Skeletal muscle satellite cell (primary cell): ENCODE measurements at regions not wholly inside any gene's neighbourhood (a gene's known extent, or its start where the extent isn't known, plus 50 kb on each side); places are given as distances from the start of the nearest gene placed in this dataset.

Source experiments
- H3K27me3 ChIP-seq: 2 replicates; pipeline ENCODE4 v1.7.0; 2013; ENCODE audit warnings: low read length; ENCODE audit not compliant: control insufficient read depth, insufficient read depth
- H3K36me3 ChIP-seq: 2 replicates; pipeline ENCODE4 v1.7.0; 2013; ENCODE audit warnings: mild to moderate bottlenecking, control low read depth, low read length; ENCODE audit not compliant: insufficient read depth
- H3K4me1 ChIP-seq: 2 replicates; pipeline ENCODE4 v1.7.0; 2013; ENCODE audit warnings: low read length; ENCODE audit not compliant: control insufficient read depth, insufficient read depth
- H3K4me2 ChIP-seq: 2 replicates; pipeline ENCODE4 v1.7.0; 2013; ENCODE audit warnings: mild to moderate bottlenecking, low read length
- H3K4me3 ChIP-seq: 2 replicates; pipeline ENCODE4 v1.7.0; 2013; ENCODE audit warnings: low read length
- H3K9ac ChIP-seq: 2 replicates; pipeline ENCODE4 v1.7.0; 2013; ENCODE audit warnings: mild to moderate bottlenecking, low read depth, low read length, moderate library complexity
- H3K9me3 ChIP-seq: replicated peaks from 2 replicates; pipeline ENCODE4 v1.7.0; 2013; ENCODE audit warnings: mild to moderate bottlenecking, control low read depth, low read length

DNA sequence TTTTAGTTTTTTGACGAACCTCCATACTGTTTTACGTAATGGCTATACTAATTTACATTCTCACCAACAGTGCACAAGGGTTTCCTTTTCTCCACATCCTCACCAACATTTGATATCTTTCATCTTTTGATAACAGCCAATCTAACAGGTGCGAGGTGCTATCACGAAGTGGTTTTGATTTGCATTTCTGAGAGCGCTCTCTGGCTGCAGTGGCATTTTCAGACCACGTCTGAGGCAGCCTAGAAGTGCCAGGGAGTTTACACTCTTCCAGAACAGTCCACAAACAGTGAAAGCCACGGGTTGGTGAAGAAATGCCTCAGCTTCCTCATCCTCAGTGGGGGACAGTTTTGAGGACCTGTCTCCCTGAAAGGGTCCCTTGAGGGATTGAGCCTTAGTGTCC lies 471.0 kb downstream of the BCOR start:
- peaks cover 24% of the 10 kb centered on the region for H3K27me3 ChIP-seq

DNA sequence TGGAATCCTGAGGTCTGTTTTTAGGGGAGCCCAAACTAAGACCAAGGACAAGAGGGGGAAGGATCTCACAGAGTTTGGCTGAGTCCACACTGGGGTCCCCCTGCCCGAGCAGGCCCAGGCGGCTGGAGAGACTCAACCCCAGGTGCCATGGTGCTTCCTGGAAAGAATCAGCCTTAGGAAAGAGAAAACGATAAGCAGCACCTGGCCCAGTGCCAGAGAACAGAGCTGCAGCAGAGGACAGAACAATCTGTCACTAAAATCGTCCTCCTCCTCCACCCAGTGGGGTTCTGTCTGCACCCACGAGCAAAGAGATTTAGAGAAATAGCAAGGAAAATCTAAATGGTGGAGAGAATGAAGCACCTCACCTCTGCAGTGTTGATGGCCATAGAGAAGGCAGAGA lies 470.5 kb downstream of the BCOR start:
- no peaks in the 10 kb centered on the region for H3K9me3 ChIP-seq
- H3K27me3 ChIP-seq, result peaks cover 24% of the 10 kb centered on the region
- H3K4me1 ChIP-seq, result no peaks in the 10 kb centered on the region
- no peak overlapping the region for H3K4me2 ChIP-seq
- no peak overlapping the region for H3K4me3 ChIP-seq
- H3K9ac ChIP-seq, result no peak overlapping the region
- H3K36me3 ChIP-seq, result no peaks in the 10 kb centered on the region

More for the DNA sequence above, 471.0 kb downstream of the BCOR start:
- Histone ChIP-seq H3K4me3 (no peak overlapping the region), H3K36me3 (no peaks in the 10 kb centered on the region), H3K9me3 (no peaks in the 10 kb centered on the region), H3K4me2 (no peak overlapping the region), H3K9ac (no peak overlapping the region), H3K4me1 (no peaks in the 10 kb centered on the region)

DNA sequence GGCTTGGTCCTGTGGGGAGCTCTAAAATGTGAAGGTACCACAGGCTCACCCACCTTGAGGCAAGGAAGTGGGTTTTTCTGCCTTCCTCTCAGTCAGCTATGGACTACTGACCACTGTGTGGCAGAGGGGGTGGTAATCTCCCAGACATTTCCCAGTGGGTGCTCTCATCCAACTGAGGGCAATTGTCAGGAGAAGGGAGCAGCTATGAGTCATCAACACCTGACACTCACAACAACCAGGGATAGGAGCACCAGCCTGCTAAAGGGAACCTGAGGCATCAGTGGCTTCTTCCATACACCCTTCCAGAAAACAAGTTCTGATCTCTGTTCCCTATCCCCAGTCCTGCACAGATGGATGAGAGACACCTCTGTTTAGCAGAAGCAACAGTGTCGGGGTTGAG lies 468.8 kb downstream of the BCOR start:
- Histone ChIP-seq H3K27me3 (peaks cover 14% of the 10 kb centered on the region), H3K9ac (no peak overlapping the region), H3K36me3 (no peaks in the 10 kb centered on the region), H3K4me3 (no peak overlapping the region), H3K9me3 (no peaks in the 10 kb centered on the region), H3K4me1 (no peaks in the 10 kb centered on the region), H3K4me2 (no peak overlapping the region)

DNA sequence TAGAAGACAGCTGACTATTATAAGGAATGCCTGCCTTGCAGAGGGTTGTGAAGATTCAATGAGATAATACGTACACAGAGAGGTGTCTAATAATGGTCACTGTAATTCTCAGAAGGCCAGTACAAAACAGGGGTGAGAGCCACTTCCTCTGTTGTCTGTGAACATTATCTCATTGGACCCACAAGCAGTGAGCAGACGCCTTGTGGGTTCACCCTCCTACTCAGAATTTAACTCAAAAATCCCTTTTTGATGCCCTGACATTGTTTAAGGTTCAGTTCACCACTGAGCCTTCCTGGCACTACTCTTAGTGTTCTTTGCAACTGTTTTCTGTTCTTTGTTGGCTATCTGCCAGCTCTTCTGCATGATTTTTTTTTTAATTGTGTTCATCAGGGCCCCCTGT lies 467.4 kb downstream of the BCOR start:
- Histone ChIP-seq H3K27me3 (peaks cover 14% of the 10 kb centered on the region), H3K36me3 (no peaks in the 10 kb centered on the region), H3K9ac (no peak overlapping the region), H3K4me2 (no peak overlapping the region), H3K4me3 (no peak overlapping the region), H3K9me3 (no peaks in the 10 kb centered on the region), H3K4me1 (no peaks in the 10 kb centered on the region)

DNA sequence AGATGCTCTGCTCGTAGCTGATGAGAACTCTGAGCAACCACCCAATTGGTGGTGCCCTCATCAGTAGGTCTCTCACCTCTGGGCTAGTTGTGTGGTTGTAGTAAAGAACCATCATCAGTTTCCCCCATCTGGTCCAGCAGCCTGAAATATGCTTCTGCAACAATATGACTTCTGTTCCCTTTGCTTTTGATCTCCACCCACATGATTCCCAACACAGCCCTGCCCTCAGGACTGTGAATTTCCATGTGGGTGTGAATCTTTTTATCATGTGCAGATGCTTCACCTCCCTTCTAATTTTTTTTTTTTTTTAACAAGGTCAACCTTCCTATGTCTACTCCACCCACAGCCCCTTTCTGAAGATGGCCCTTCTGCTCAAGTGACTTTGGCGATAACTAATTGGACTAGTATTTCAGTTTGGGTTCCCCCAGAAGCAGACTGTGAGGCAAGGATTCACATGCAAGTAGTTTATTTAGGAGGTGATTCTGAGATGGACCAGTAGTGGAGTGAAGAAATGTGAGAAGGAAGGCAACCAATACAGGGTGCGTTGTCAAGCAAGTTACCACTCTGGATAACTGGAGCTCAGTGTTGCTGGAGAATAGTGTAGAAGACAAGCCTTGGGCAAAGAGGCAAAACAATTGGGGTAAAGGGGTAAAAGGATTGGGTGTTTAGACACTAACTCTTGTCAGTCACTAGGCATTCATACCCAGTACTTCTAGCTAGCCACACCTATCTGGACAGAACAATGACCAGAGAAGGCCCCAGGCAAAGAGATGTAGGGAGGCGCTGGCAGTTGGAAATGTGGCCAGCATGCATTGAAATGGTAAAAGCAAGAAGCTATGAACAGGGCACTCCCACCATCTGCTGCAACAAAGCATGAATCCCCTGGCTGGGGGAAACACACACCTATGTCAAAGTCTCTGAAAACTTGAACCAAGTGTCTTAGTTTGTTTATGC lies 466.2 kb downstream of the BCOR start:
- no peak overlapping the region for H3K9ac ChIP-seq

DNA sequence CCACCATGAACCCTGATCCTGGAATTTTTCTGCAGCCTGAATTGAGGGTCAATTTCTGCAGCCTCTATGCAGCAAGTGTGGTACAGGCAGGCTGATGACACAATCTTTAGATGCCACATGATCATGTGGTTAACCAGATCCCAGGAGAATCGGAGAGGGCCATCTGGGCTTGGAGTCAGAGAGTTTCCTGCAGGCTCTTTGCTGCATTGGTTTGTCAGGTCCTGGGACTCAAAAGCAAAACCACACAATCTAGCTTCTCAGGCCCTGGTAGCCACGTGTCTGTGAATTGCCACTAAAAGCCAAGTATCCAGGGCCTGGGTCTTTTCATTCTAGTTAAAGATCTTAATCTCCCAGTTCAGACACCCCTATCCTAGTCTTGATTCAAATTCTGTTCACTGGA lies 464.5 kb downstream of the BCOR start:
- Histone ChIP-seq H3K9ac (no peak overlapping the region), H3K36me3 (no peaks in the 10 kb centered on the region), H3K4me2 (no peak overlapping the region), H3K4me1 (no peaks in the 10 kb centered on the region), H3K4me3 (no peak overlapping the region), H3K27me3 (peaks cover 23% of the 10 kb centered on the region), H3K9me3 (no peaks in the 10 kb centered on the region)

More for the DNA sequence above, 466.2 kb downstream of the BCOR start:
- H3K27me3 ChIP-seq, result peaks cover 18% of the 10 kb centered on the region
- H3K4me1 ChIP-seq, result no peaks in the 10 kb centered on the region
- H3K4me3 ChIP-seq, result no peak overlapping the region
- H3K36me3 ChIP-seq, result no peaks in the 10 kb centered on the region
- H3K9me3 ChIP-seq, result no peaks in the 10 kb centered on the region
- no peak overlapping the region for H3K4me2 ChIP-seq

DNA sequence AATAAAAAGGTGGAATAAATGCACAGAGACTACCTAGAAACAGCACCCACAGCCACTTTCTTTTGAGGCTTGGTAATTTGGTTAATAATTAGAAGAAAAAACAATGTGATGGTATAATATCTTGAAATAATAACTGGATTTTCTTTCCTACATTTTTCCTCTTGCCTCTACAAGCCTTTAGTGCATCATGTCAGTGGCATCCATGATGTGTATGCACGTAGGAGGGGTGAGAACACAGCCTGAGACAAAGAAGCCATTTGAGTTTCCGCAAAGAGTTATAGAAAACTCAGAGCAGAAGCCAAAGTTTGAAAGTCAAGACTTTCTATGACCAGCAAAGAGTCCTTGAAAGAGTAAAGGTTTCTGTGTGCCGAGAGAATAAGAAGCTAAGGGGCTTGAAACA lies 461.3 kb downstream of the BCOR start:
- Histone ChIP-seq H3K36me3 (no peaks in the 10 kb centered on the region), H3K27me3 (peaks cover 21% of the 10 kb centered on the region), H3K9me3 (no peaks in the 10 kb centered on the region), H3K9ac (no peak overlapping the region), H3K4me3 (no peak overlapping the region), H3K4me2 (no peak overlapping the region), H3K4me1 (no peaks in the 10 kb centered on the region)

DNA sequence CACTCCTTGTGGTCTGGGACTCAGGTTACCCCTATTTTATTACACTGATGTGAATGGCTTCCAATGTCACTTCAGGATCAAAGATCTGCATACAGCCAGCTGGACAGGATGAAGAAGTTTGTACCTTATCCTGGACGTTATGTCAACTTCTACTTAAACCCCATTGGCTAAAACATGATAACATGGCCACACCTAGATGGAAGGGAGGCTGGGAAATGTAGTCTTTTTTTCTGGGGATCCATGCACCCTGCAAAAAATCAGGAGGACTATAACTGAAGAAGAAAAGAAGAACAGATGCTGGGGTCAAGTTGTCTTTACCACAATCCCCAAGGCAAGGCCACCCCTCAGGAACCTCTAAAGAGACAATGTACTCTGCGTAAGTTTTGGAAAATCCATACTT lies 459.2 kb downstream of the BCOR start:
- Histone ChIP-seq H3K9ac (no peak overlapping the region), H3K36me3 (no peaks in the 10 kb centered on the region), H3K4me3 (no peak overlapping the region), H3K4me1 (no peaks in the 10 kb centered on the region), H3K27me3 (peaks cover 22% of the 10 kb centered on the region), H3K4me2 (no peak overlapping the region), H3K9me3 (no peaks in the 10 kb centered on the region)

DNA sequence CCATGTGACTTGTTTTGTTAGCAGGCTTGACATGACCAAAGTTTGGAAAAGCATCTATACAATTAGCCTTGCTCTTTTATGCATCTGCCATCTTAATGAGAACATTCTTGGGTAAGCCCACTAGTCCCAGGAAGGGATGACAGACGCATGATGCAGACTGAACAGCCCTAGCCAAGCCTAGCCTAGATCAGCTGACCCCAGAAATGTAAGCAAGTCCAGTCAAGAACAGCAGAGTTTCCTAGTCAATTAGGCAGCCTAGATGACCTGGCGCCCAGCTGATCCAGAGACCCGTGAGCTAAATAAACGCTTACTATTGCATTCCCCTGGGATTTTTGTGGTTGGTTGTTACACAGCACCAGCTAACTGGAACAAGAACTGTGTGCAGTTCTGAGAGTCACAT lies 457.9 kb downstream of the BCOR start:
- H3K4me3 ChIP-seq, result no peak overlapping the region

DNA sequence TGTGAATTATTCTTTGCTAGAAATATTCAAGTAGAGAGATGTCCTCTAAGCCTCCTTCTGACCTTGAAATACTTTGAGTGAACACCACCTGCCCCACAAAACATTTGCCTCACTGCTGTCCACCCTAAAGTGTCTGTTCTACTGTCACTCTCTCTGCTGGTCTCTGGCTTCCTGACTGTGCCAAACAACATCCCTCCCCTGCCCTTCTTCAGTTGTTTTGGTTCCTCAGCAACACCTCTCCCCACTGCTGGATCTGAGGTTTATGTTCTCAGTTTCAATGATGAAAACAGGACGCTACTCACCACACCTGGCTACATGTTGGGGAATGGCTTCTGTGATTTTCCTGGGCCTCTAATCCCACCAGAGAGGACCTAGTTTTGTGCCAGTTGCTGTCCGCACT lies 456.9 kb downstream of the BCOR start:
- H3K27me3 ChIP-seq, result peaks cover 24% of the 10 kb centered on the region
- H3K4me1 ChIP-seq, result peaks cover 10% of the 10 kb centered on the region
- no peak overlapping the region for H3K4me2 ChIP-seq
- H3K9me3 ChIP-seq, result no peaks in the 10 kb centered on the region
- no peak overlapping the region for H3K4me3 ChIP-seq
- H3K9ac ChIP-seq, result no peak overlapping the region
- H3K36me3 ChIP-seq, result no peaks in the 10 kb centered on the region

More for the DNA sequence above, 457.9 kb downstream of the BCOR start:
- Histone ChIP-seq H3K4me1 (peaks cover 3% of the 10 kb centered on the region), H3K9me3 (no peaks in the 10 kb centered on the region), H3K36me3 (no peaks in the 10 kb centered on the region), H3K4me2 (no peak overlapping the region), H3K9ac (no peak overlapping the region), H3K27me3 (peaks cover 24% of the 10 kb centered on the region)

DNA sequence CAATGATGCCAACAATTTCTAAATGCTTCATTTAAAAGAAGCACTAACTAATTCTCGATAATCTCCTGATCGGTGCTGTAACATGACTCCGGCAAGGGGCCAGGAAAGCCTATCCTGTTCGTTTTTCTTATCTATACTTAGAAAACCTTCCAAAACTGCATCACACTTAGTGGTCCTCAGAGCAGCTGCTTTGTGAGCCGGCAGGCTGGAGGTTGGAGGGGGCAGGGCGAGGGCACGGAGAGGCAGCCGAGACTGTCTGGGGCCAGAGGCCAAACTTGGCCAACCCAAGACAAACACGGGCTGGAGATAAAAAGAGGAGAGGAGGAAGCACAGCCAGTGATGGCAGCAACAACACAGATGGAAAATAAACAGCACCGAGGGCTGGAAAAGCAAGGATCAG lies 455.7 kb downstream of the BCOR start:
- H3K9ac ChIP-seq, result no peak overlapping the region
- H3K27me3 ChIP-seq, result peaks cover 14% of the 10 kb centered on the region
- no peaks in the 10 kb centered on the region for H3K36me3 ChIP-seq
- H3K4me3 ChIP-seq, result no peak overlapping the region
- H3K4me1 ChIP-seq, result peaks cover 10% of the 10 kb centered on the region
- H3K4me2 ChIP-seq, result no peak overlapping the region
- H3K9me3 ChIP-seq, result no peaks in the 10 kb centered on the region

DNA sequence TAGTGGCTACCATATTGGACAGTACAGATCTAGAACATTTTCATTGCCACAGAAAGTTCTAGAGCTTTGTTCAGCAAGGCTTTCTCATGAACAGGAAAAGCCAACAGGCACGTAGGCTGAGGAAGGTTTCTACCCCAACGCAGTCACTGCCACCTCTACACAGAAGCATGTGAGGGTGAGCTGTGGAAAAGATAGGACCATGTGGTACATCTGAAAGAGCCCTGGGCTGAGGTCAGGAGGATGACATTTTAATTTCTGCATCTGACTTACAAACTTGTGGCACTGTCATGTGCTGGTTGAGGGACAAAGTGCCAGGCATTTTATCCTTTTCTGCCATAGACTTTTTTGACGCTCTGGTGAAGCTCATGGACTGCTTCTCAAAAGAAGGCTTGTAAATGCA lies 454.2 kb downstream of the BCOR start:
- H3K4me3 ChIP-seq, result no peak overlapping the region
- peaks cover 10% of the 10 kb centered on the region for H3K4me1 ChIP-seq
- H3K27me3 ChIP-seq, result peaks cover 11% of the 10 kb centered on the region
- H3K9me3 ChIP-seq, result no peaks in the 10 kb centered on the region
- no peak overlapping the region for H3K9ac ChIP-seq
- no peaks in the 10 kb centered on the region for H3K36me3 ChIP-seq
- H3K4me2 ChIP-seq, result no peak overlapping the region
